Mesenchymal stem cell (in vitro differentiated cells and primary cell): ENCODE measurements at regions not wholly inside any gene's neighbourhood (a gene's known extent, or its start where the extent isn't known, plus 50 kb on each side); places are given as distances from the start of the nearest gene placed in this dataset.

Experiments used
- DNase-seq: peaks from one replicate; pipeline ENCODE4 v3.0.0-alpha.2; 2013
- H2AFZ ChIP-seq: one replicate; pipeline ENCODE4 v1.6.1; 2013; ENCODE audit warnings: low read depth, mild to moderate bottlenecking, control low read depth, inconsistent platforms, low read length, moderate library complexity
- H2AK5ac ChIP-seq: 2 replicates; pipeline ENCODE4 v1.6.1; 2013; ENCODE audit warnings: low read length, moderate library complexity, mild to moderate bottlenecking, inconsistent platforms; ENCODE audit not compliant: severe bottlenecking
- H2BK120ac ChIP-seq: one replicate; pipeline ENCODE4 v1.6.1; 2013; ENCODE audit warnings: low read depth, mild to moderate bottlenecking, inconsistent platforms, low read length, moderate library complexity
- H2BK12ac ChIP-seq, 2 experiments: one replicate each; pipeline ENCODE4 v1.6.1; 2013; ENCODE audit warnings: inconsistent platforms in 2 of 2, low read length in 2 of 2, mild to moderate bottlenecking in 2 of 2, moderate library complexity in 2 of 2, control low read depth in 1 of 2
- H2BK15ac ChIP-seq: one replicate; pipeline ENCODE4 v1.6.1; 2013; ENCODE audit warnings: mild to moderate bottlenecking, low read depth, inconsistent platforms; ENCODE audit not compliant: poor library complexity, severe bottlenecking
- H2BK5ac ChIP-seq: 2 replicates; pipeline ENCODE4 v1.6.1; 2013; ENCODE audit warnings: low read depth, mild to moderate bottlenecking, low read length, control low read depth, inconsistent platforms; ENCODE audit not compliant: poor library complexity, severe bottlenecking
- H3K14ac ChIP-seq, 2 experiments: one replicate each; pipeline ENCODE4 v1.6.1; 2013; ENCODE audit warnings: inconsistent platforms in 2 of 2, low read length in 2 of 2, control low read depth in 1 of 2, mild to moderate bottlenecking in 1 of 2, moderate library complexity in 1 of 2
- H3K18ac ChIP-seq, 2 experiments: one replicate each; pipeline ENCODE4 v1.6.1; 2013; ENCODE audit warnings: inconsistent platforms in 2 of 2, low read length in 2 of 2, control low read depth in 1 of 2, low read depth in 1 of 2, mild to moderate bottlenecking in 1 of 2
- H3K23ac ChIP-seq, 2 experiments: one replicate each; pipeline ENCODE4 v1.6.1; 2013; ENCODE audit warnings: inconsistent platforms in 2 of 2, low read length in 2 of 2, mild to moderate bottlenecking in 2 of 2, moderate library complexity in 2 of 2, control low read depth in 1 of 2
- H3K27ac ChIP-seq: 2 replicates; pipeline ENCODE4 v1.5.1; 2013; ENCODE audit warnings: mild to moderate bottlenecking, moderate library complexity, low read length, control low read depth, inconsistent platforms; ENCODE audit not compliant: poor library complexity, severe bottlenecking
- H3K27me3 ChIP-seq, 2 experiments: 2 replicates each; pipeline versions ENCODE4 v1.6.1 to v1.7.0; 2013; ENCODE audit warnings: low read length in 2 of 2, mild to moderate bottlenecking in 2 of 2, moderate library complexity in 2 of 2, control low read depth in 1 of 2, inconsistent platforms in 1 of 2; ENCODE audit not compliant: control insufficient read depth in 1 of 2, insufficient read depth in 1 of 2
- H3K36me3 ChIP-seq, 2 experiments: 2 replicates each; pipeline versions ENCODE4 v1.6.1 to v1.7.0; 2013; ENCODE audit warnings: low read length in 2 of 2, control low read depth in 1 of 2, inconsistent platforms in 1 of 2, low read depth in 1 of 2, mild to moderate bottlenecking in 1 of 2; ENCODE audit not compliant: insufficient read depth in 2 of 2, control insufficient read depth in 1 of 2
- H3K4ac ChIP-seq, 2 experiments: one replicate each; pipeline ENCODE4 v1.6.1; 2013; ENCODE audit warnings: inconsistent platforms in 2 of 2, low read length in 2 of 2, mild to moderate bottlenecking in 2 of 2, moderate library complexity in 2 of 2, control low read depth in 1 of 2, low read depth in 1 of 2
- H3K4me1 ChIP-seq: 2 replicates; pipeline ENCODE4 v1.6.1; 2013; ENCODE audit warnings: low read depth, low read length, control low read depth; ENCODE audit not compliant: control insufficient read depth, insufficient read depth
- H3K4me2 ChIP-seq: 2 replicates; pipeline ENCODE4 v1.6.1; 2013; ENCODE audit warnings: low read length, mild to moderate bottlenecking, inconsistent platforms; ENCODE audit not compliant: poor library complexity, severe bottlenecking
- H3K4me3 ChIP-seq, 2 experiments: 2 replicates each; pipeline versions ENCODE4 v1.5.1 to v1.7.0; 2013; ENCODE audit warnings: low read length in 2 of 2, mild to moderate bottlenecking in 2 of 2, control low read depth in 1 of 2, low read depth in 1 of 2; ENCODE audit not compliant: insufficient read depth in 1 of 2
- H3K79me1 ChIP-seq: replicated peaks from 2 replicates; pipeline ENCODE4 v1.6.1; 2013; ENCODE audit warnings: mild to moderate bottlenecking, control low read depth, low read length, inconsistent platforms; ENCODE audit not compliant: poor library complexity, severe bottlenecking
- H3K9ac ChIP-seq: 2 replicates; pipeline ENCODE4 v1.7.0; 2013; ENCODE audit warnings: mild to moderate bottlenecking, low read length, moderate library complexity
- H3K9me3 ChIP-seq: 2 replicates; pipeline ENCODE4 v1.7.0; 2013; ENCODE audit warnings: mild to moderate bottlenecking, low read length; ENCODE audit not compliant: control insufficient read depth
- H4K8ac ChIP-seq: one replicate; pipeline ENCODE4 v1.6.1; 2013; ENCODE audit warnings: inconsistent platforms, mild to moderate bottlenecking, low read length, moderate library complexity
- H4K91ac ChIP-seq: one replicate; pipeline ENCODE4 v1.6.1; 2013; ENCODE audit warnings: mild to moderate bottlenecking, low read length, inconsistent platforms
- WGBS: methylation state at CpG from one replicate; pipeline ENCODE4 v1.1.7; 2013; ENCODE audit warnings: mixed read lengths; 5-methylcytosine and 5-hydroxymethylcytosine counted together

DNA sequence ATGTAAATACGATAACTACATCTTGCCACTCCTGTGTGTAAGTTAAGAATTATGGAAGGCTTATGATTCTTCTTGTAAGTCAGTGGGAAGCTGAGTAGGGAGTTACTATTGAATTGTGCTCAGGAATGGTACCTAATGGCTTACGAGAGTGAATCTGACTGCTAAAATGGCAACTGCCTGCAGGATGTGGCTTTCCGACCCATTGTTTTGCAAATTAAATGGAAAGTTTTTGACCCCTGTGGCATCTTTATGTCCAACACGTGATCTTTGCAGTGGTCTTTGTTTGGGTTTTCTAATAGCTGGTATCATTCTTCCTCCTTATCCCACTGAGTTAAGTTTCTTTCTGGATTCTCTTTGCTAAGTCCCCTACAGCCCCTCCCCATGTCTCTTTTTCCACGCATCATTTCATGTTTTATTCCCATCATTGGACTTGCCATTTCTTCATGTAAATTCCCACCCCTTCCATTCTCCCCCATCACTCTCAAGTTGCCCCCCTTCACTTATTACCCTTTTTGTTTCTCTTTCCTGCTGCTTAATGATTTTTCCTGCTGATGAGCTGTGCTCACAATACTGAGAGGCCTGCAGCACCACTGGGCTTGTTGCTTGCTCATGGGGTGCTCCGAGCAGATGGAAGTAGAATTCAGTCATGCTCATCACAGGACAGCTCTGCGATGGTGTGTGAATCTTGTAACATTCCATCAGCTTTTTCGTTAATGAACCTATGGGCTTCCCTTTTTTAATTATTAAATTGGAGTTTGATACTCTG is 428.2 kb upstream of the IL12A start:
- no peak overlapping the region for H2AFZ ChIP-seq
- no peak overlapping the region for H3K9ac ChIP-seq
- H3K36me3 ChIP-seq, result no peaks in the 10 kb centered on the region
- WGBS, result 74% methylated on average over 7 of the region's 8 CpGs
- H3K27me3 ChIP-seq, result peaks cover 0 to 5% of the 10 kb centered on the region in 2 experiments
- no peak overlapping the region for H4K91ac ChIP-seq
- no peak overlapping the region for H3K23ac ChIP-seq
- H3K4ac ChIP-seq, result no peak overlapping the region
- H2BK12ac ChIP-seq, result no peak overlapping the region
- no peak overlapping the region for H2BK120ac ChIP-seq
- no peak overlapping the region for H2BK5ac ChIP-seq
- no peak overlapping the region for H3K27ac ChIP-seq
- no peaks in the 10 kb centered on the region for H3K9me3 ChIP-seq
- no peak overlapping the region for H3K18ac ChIP-seq
- H3K4me1 ChIP-seq, result no peaks in the 10 kb centered on the region
- no peak overlapping the region for H2AK5ac ChIP-seq
- no peak overlapping the region for H3K14ac ChIP-seq
- H3K79me1 ChIP-seq, result no peaks in the 10 kb centered on the region
- H2BK15ac ChIP-seq, result no peak overlapping the region
- no peak overlapping the region for H3K4me2 ChIP-seq
- no peak overlapping the region for H4K8ac ChIP-seq
- DNase-seq, result no peak
- H3K4me3 ChIP-seq, result no peak overlapping the region

DNA sequence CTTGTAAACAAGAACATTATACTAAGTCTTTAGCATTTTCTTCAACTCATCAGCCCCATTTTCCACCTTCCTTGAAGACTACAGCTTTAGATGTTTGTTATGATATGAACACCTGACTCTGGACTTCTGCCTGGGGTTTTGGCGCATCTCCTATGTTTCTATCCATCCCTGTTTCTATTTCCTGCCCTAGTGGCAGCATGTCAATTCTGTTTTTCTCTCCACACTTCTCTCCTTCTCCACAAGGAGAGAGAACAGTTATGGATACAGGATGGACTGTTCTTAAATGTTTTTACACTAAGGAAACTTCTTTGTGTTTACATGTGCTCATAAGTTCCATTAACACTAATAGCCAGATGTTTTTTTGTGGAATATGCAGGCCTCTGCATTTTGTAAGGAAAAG is 423.3 kb upstream of the IL12A start:
- Histone ChIP-seq H3K27ac (no peak overlapping the region), H3K4me1 (no peaks in the 10 kb centered on the region), H3K27me3 (peaks cover 0 to 5% of the 10 kb centered on the region in 2 experiments), H3K36me3 (no peaks in the 10 kb centered on the region), H2BK120ac (no peak overlapping the region), H2AK5ac (no peak overlapping the region), H3K14ac (no peak overlapping the region), H3K4ac (no peak overlapping the region), H2BK15ac (no peak overlapping the region), H2BK5ac (no peak overlapping the region), H4K8ac (no peak overlapping the region), H3K9ac (no peak overlapping the region), H3K4me2 (no peak overlapping the region), H3K4me3 (no peak overlapping the region), H3K9me3 (no peaks in the 10 kb centered on the region), H2AFZ (no peak overlapping the region), H3K18ac (no peak overlapping the region), H4K91ac (no peak overlapping the region), H3K79me1 (no peaks in the 10 kb centered on the region), H2BK12ac (no peak overlapping the region), H3K23ac (no peak overlapping the region)
- DNase-seq, result no peak
- WGBS, result no CpG with 5 or more reads among the region's 1 CpG

DNA sequence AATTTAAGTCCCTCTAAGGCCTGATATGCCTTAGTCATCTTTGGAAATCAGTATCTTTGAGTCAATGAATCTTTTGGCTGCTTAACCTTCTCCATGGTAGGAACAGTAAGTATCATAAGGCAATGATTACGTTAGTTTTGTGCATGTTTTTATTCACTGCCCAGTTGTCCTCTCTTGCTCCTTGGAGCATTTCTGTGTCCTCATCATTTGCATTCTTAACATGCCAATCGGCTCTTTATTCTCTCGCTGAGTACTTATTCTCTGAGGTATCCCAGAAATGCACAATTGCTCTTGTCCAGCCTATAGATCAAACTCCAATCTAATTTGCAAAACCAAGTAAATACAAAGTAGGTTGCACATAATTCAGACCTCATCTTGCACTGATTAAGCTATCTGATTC is 405.0 kb upstream of the IL12A start:
- Histone ChIP-seq H4K91ac (no peak overlapping the region), H2BK5ac (no peak overlapping the region), H3K79me1 (no peaks in the 10 kb centered on the region), H3K23ac (no peak overlapping the region), H3K4me1 (peaks cover 3% of the 10 kb centered on the region), H2BK120ac (no peak overlapping the region), H3K4ac (no peak overlapping the region), H3K27me3 (no peaks in the 10 kb centered on the region), H2BK15ac (no peak overlapping the region), H3K9ac (no peak overlapping the region), H3K4me2 (no peak overlapping the region), H3K4me3 (no peak overlapping the region), H2AFZ (no peak overlapping the region), H3K36me3 (no peaks in the 10 kb centered on the region), H3K9me3 (no peaks in the 10 kb centered on the region), H3K14ac (no peak overlapping the region), H3K18ac (no peak overlapping the region), H3K27ac (peak overlapping the region; percentile 50), H4K8ac (no peak overlapping the region), H2BK12ac (no peak overlapping the region), H2AK5ac (no peak overlapping the region)
- DNase-seq, result no peak
- 60% methylated on average over 3 of the region's 3 CpGs for WGBS

DNA sequence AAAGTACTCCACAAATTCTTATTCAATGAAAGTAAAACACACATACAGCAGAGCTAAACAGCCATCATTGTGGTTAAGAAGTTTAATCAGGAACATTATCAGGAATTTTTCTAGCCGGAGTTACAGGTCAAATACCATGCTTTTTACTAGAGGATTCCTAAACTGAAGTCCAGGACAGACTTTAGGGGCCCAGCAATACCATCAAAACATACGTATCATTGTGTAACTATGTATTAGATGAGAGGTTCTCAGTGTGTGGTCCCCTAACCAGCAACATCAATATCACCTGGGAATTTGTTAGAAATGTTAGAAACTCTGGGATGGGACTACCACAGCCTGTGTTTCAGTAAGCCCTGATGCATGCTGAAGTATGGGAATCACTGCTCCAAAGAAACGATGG is 404.2 kb upstream of the IL12A start:
- no peak overlapping the region for H3K4me3 ChIP-seq

More for the DNA sequence above, 404.2 kb upstream of the IL12A start:
- Histone ChIP-seq H3K36me3 (no peaks in the 10 kb centered on the region), H3K23ac (no peak overlapping the region), H3K9me3 (no peaks in the 10 kb centered on the region), H3K79me1 (no peaks in the 10 kb centered on the region), H3K4ac (no peak overlapping the region), H3K4me1 (peaks cover 3% of the 10 kb centered on the region), H2BK12ac (no peak overlapping the region), H4K8ac (no peak overlapping the region), H3K14ac (no peak overlapping the region), H3K4me2 (no peak overlapping the region), H3K27ac (peak overlapping the region; percentile 76), H3K9ac (no peak overlapping the region), H4K91ac (no peak overlapping the region), H2BK15ac (no peak overlapping the region), H2BK120ac (no peak overlapping the region), H2BK5ac (no peak overlapping the region), H3K27me3 (no peaks in the 10 kb centered on the region), H2AK5ac (peak overlapping the region; percentile 29), H2AFZ (no peak overlapping the region), H3K18ac (no peak overlapping the region)
- no peak for DNase-seq
- 90% methylated on average over 2 of the region's 3 CpGs for WGBS
